ENCODE measurements at regions not wholly inside any gene's neighbourhood (a gene's known extent, or its start where the extent isn't known, plus 50 kb on each side); places are given as distances from the start of the nearest gene placed in this dataset.

- no peak for DNase-seq
Observed at GRCh38 chr22:44366372-44367300, 53.9 kb upstream of the SHISAL1 start.

DNA sequence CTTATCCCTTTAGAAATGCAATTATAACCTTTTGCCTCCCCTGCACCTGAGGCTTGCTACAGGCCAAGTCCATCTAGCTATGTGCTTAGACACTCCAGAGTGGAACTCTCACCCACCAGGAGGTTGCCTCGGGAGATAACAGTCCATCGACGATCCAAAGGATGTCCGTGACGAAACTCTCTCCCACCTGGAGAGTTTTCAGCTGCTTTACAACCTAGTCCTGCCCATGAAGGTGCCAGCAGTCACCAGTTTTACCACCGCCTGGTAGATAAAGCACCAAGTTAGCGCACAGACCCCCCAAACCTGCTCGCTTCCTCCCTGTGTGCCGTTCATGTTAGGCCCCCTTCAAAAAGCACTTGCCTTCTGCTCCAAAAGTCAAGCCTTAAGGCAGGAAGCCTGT lies 53.1 kb upstream of the SHISAL1 start:
- DNase-seq: no peak

GRCh38 chr22:44365191-44365590 lies 52.4 kb upstream of the SHISAL1 start:
- no peak for DNase-seq

DNA sequence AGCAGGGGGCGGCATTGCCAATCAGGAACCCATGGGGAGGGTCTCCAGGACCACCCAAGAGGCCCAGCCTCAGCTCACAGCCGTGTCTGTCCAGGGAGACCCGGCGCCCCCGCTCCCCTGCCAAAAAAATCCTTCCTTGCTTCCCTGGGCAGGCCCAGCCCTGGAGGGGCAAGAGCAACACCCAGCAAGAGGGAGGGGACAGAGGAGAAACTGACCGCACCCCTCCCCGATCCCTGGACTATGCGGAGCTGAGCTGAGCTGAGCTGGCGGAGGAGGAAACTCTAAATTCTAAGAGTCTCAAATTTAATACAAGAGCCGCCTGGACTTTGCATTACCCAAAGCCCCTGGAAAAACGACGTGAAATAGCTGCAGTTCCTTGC lies 52.0 kb upstream of the SHISAL1 start:
- no peak for DNase-seq

DNA sequence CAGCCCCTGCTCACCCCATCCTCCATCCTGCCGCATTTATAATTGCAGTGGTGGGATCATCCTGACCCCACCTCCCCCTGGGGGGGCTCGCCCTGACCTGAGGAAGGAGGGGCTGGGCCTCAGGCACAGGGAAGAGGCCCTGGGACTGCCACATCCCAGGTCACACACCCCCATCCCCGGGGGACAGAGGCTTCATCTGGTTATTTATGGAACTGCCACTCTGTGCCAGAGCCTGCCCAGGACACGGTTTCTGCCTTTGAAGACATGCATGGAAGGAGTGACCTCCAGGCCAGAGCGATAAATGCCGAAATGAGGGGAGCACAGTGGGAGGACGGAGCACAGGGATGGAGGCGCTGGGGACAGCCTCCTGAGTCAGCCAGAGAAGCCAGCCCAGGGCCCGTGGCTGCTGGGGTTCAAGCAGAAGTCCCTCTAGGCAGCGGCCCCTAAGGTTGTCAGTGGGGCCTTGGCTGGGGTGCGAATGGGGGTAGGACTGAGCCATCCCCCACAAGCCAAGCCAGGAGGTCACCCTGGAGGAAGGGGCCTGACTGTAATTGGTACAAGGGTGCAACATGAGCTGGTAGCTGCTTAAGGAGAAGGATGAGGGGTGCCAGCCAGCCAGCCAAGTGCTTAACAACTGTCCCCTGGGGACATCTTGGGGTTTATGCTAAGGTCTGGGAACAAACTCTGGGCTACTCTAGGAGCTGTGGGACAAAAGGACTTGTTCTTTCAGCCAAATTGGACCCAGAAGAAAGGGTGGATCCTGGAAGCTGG lies 51.4 kb upstream of the SHISAL1 start:
- no peak for DNase-seq

- no peak for DNase-seq
Observed at GRCh38 chr22:44363013-44363979, 50.5 kb upstream of the SHISAL1 start.

GRCh38 chr22:44362249-44363012 lies 49.7 kb upstream of the SHISAL1 start:
- DNase-seq: no peak

Data from NCI-H1105 (cell line).